ENCODE measurements at regions not wholly inside any gene's neighbourhood (a gene's known extent, or its start where the extent isn't known, plus 50 kb on each side); places are given as distances from the start of the nearest gene placed in this dataset.

- Histone ChIP-seq H3K79me2 (ENCODE audit: low read depth) (no peaks in the 10 kb centered on the region), H3K9me2 (ENCODE audit: insufficient read depth) (no peaks in the 10 kb centered on the region), H3K4me3 (no peak overlapping the region), H3K9me3 (ENCODE audit: insufficient read depth, low read depth) (peaks cover 7% of the 10 kb centered on the region), H3K27ac (no peak overlapping the region), H2AFZ (no peak overlapping the region), H3K4me1 (replicated peaks; ENCODE audit: insufficient read depth) (peaks cover 25% of the 10 kb centered on the region), H3F3A (ENCODE audit: insufficient read depth, low read depth) (peaks cover 24% of the 10 kb centered on the region), H4K20me1 (ENCODE audit: insufficient read depth) (no peaks in the 10 kb centered on the region), H3K36me3 (ENCODE audit: low read depth) (no peaks in the 10 kb centered on the region), H3K27me3 (ENCODE audit: insufficient read depth, low read depth) (no peaks in the 10 kb centered on the region), H3K4me2 (no peak overlapping the region)
- no TSS peak for BruUV-seq (replicated peaks)
- CTCF ChIA-PET: no interaction called here
- intact Hi-C loops (cut with micrococcal nuclease; ENCODE audit: unreplicated experiment): loop anchor here (5.0 to 10.0 kb wide), 3 partner anchors 72 to 1712 kb away; no protein-coding TSS in a partner anchor
- POLR2A ChIA-PET (ENCODE audit: unreplicated experiment): no interaction called here
- no peak for TF ChIP-seq EZH2 (IDR thresholded peaks at IDR 0.05; ENCODE audit: low read depth)
- TF ChIP-seq, protein P1, sequence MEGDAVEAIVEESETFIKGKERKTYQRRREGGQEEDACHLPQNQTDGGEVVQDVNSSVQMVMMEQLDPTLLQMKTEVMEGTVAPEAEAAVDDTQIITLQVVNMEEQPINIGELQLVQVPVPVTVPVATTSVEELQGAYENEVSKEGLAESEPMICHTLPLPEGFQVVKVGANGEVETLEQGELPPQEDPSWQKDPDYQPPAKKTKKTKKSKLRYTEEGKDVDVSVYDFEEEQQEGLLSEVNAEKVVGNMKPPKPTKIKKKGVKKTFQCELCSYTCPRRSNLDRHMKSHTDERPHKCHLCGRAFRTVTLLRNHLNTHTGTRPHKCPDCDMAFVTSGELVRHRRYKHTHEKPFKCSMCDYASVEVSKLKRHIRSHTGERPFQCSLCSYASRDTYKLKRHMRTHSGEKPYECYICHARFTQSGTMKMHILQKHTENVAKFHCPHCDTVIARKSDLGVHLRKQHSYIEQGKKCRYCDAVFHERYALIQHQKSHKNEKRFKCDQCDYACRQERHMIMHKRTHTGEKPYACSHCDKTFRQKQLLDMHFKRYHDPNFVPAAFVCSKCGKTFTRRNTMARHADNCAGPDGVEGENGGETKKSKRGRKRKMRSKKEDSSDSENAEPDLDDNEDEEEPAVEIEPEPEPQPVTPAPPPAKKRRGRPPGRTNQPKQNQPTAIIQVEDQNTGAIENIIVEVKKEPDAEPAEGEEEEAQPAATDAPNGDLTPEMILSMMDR (conservative IDR thresholded peaks at IDR 0.05): no peak
- no peak for DNase-seq
Measured at GRCh38 chr7:124989911-124990310, 60.3 kb upstream of the POT1 start.
